G401.6 (cell line): ENCODE measurements at regions not wholly inside any gene's neighbourhood (a gene's known extent, or its start where the extent isn't known, plus 50 kb on each side); places are given as distances from the start of the nearest gene placed in this dataset.
"Not testable (repeated sequence)": the region's sequence is repeated elsewhere in the genome, so short reads cannot be mapped to it uniquely, and the experiment has no call there.

Experiments
- FAIRE-seq: peaks from 2 replicates; lab custom pipeline; 2012; peaks lifted over from hg19 to GRCh38; lab: Jason Lieb, UNC

DNA sequence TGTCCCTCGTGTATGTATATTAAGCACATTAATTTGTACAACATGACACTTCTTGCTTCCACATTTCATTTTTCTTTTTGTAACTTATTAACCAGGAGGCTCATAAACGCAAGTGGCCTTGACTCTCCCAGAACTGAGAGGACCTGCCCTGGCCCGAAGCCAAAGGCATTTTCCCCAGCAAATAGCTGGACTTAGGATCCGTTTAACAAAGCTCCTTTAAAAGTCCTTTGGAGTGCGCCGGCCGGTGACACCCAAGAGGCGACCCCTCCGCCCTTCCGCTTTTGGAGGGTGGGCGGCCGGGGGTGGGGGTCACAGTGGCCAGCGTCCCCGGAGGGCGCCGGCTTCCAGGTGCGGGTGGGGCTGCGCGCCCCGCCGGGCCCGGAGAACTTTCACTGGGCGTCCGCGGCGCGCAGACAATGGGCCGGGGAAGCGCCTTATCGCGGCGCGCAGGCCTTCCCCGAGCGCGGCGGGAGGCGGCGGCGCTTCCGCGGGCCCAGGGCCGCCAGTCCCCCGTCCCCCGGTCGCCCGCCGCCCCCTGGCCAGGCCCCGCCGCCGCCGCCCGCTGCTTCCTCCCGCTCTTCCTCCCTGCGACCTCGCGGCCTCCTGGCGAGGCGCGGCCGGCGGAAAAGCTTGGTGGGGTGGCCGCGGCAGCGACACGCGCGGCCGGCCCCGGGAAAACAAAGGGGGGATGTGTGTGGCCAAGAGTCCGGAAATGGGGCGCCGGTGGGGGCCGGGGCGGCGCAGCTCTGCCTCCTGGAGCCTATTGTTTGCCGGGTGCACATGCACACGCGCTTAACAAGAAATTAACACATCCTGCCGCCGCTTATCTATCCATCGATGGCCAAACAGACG, 613.4 kb downstream of the MCTP2 start:
- FAIRE-seq = no peak

DNA sequence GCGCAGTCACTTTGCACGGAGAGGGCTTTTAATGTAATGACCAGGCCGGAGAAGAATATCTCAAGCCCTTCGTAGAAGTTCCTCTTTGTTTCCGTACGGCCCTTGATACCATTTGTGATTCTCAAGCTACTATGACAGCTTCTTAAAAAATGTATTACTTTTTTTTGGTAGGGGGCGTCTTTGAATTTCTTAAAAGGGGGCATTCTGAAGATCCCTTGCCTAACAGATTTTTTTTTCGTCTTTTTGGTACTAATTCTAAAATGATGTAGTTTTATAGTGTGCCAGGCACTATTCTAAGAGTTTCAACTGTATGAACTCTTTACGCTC, 614.0 kb downstream of the MCTP2 start:
- FAIRE-seq = no peak

DNA sequence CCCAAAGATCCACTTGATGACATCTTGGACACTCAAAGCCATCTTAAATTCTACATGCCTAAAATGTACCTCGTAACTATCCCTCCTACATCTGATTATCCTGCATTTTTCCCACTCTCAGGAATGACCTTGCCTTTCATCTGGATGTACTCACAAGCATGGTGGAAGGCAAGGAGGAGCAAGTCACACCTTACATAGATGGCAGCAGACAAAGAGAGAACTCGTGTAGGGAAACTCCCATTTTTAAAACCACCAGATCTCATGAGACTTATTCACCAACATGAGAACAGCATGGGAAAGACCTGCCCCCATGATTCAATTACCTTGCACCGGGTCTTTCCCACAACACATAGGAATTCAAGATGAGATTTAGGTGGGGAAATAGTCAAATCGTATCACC, 616.0 kb downstream of the MCTP2 start:
- FAIRE-seq = no peak

DNA sequence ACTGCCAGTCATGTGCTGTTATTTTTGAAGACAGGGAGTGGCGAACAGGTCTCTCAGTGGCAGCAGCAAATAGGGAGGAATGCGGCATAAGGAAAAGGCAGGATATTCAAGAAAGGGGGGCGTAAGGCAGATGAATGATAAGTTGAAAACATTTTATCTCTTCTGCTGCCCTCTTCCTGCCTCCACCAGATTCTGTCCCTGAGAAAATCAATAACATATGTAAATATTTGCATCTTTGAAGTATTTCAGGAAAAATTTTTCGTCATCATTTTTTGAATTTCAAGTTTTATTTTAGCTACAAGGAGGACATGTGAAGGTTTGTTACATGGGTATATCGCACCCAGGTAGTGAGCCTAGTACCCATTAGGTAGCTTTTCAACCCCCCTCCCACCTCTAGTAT, 616.7 kb downstream of the MCTP2 start:
- FAIRE-seq = no peak

DNA sequence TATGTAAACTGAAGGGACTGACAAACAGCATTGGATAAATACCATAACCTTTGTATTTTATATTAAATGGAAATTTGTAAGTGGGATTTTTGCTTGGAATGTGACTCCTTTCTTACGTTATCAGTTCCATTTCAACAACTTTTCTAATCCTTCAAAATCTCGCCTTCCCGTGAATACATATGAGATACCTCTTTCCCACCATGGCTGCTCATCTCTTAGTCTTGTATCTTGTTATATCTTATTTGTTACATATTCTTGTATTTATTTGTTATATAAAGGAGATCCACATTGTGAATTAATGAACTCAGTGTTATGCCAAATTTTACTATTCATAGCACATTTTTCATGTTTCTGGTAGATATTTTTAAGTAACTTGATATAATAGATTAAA, 623.7 kb downstream of the MCTP2 start:
- FAIRE-seq = no peak

DNA sequence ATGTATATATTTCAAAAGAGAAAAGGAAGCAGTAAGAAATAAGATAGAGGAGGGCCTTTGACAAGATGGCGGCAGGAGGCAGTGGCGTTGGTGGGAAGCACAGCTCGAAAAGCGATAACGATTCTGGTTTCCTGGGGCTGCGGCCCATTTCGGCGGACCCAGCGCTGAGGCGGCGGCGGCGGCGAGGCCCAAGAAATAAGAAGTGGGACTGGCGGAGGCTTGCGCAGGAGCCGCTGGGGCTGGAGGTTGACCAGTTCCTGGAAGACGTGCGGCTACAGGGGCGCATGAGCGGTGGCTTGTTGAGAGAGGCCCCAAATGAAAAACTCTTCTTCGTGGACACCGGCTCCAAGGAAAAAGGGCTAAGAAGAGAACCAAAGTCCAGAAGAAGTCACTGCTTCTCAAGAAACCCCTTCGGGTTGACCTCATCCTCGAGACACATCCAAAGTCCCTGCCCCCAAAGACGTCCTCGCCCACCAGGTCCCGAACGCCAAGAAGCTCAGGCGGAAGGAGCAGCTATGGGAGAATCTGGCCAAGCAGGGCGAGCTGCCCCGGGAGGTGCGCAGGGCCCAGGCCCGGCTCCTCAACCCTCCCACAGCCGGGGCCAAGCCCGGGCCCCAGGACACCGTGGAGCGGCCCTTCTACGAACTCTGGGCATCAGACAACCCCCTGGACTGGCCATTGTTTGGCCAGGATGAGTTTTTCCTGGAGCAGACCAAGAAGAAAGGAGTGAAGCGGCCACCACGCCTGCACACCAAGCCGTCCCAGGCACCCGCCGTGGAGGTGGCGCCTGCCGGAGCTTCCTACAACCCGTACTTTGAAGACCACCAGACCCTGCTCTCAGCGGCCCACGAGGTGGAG, 624.3 kb downstream of the MCTP2 start:
- no peak for FAIRE-seq

DNA sequence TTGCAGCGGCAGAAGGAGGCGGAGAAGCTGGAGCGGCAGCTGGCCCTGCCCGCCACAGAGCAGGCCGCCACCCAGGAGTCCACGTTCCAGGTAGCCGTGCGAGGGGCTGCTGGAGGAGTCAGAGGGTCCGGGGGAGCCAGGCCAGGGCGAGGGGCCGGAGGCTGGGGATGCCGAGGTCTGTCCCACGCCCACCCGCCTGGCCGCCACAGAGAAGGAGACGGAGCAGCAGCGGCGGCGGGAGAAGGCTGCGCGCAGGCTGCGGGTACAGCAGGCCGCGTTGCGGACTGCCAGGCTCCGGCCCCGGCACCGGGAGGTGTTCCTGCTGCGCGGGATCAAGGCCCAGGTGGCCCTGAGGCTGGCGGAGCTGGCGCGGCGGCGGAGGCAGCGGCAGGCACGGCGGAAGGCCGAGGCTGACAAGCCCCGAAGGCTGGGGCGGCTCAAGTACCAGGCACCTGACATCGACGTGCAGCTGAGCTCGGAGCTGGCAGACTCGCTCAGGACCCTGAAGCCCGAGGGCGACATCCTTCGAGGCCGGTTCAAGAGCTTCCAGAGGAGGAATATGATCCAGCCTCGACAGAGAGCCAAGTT, 625.0 kb downstream of the MCTP2 start:
- no peak for FAIRE-seq

DNA sequence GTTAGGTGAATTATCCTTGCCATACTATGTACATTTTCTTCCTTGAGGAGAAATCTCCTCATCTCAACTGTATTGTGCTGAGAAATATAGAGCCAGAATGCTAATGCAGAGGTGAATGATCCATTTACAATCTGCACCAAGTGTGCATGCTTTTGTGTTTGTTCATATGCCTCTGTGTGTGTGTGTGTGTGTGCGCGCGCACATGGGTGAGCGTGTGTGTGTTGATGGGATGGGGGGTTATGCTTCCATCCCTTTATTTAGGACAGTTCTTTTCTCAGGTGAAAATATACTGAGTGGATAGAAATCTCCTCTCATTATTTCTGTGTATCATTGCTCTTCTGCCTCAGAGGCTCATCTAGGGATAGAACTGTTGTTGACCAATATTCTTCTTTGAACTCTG, 626.1 kb downstream of the MCTP2 start:
- FAIRE-seq = no peak

DNA sequence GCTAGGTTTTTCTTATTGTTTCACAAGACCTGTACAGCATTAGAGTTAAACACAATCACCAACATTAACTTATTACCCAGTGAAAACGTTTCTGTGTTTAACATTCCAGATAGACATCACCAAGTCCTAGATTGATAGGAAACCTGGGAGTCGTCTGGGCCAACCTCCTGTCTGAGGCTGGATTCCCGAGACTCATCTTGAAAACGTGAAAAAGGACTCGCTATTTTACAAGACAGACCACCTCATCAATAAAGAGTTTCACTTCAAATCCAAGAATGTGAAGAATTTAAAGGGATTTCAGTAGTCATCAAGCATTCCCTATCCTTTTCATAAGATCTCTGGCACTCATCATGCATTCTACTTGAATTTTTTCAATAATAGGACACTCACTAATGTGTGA, 626.6 kb downstream of the MCTP2 start:
- FAIRE-seq = no peak

DNA sequence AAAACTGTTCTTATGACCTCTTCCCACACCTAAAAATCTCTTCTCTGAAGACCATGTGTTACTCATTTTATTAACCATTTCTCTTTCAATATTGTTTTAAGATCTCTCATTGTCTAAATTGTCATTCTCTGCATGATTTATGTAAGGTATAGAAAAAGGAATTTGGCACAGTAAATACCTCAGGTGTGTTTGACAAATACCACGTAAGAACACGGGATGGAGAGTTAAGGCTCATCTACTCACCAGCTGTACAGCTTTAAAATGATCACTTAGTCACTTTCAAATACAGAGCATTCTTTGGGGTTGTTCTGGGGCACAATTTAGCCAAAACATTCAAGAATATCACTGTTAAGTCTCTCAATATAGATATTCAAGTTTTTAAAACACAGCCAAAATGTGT, 627.1 kb downstream of the MCTP2 start:
- no peak for FAIRE-seq

DNA sequence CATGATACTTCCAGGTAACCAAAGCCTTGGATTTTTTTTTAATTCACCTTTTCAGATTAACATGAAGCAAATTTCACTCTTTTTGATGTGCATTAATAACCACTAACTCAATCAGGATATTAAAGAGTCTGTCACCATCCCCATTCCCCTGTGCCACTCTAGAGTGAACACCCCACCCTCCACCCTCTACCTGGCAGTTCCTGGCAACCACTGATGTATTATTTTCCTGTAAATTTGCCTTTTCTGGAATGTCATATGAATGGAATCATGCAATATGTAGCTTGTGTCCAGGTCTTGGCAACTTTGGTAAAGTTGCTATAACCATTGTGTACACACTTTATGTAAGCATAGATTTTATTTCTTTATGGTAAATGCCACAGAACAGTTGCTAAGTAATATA, 627.6 kb downstream of the MCTP2 start:
- FAIRE-seq = no peak

DNA sequence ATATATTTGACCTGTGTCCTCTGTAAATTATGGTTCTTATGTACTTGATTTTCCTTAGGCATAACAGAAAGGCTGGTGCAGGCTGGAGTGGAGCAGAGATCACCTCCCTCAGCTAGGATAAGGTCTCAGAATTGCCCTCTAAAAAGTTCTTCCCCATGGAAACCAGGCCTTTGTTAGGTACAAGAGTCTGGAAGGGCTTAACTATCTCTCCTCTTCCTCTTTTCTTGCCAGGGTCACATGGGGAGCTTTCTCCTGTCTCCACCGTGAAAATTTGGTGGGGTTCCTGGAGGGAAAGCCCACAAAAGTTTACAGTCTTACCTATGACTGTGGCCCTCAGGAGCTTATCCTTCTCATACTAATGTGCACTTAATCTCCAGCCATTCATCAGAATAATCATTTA, 633.2 kb downstream of the MCTP2 start:
- no peak for FAIRE-seq

DNA sequence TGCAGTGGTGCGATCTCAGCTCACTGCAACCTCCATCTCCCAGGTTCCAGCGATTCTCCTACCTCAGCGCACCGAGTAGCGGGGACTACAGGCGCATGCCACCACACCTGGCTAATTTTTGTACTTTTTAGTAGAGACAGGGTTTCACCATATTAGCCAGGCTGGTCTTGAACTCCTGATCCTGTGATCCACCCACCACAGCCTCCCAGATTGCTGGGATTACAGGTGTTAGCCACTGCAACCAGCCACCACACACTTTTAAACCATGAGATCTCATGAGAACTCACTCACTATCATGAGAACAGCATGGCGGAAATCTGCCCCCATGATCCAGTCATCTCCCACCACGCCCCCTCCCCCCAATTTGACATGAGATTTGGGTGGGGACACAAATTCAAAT, 636.9 kb downstream of the MCTP2 start:
- FAIRE-seq = not testable (repeated sequence)

DNA sequence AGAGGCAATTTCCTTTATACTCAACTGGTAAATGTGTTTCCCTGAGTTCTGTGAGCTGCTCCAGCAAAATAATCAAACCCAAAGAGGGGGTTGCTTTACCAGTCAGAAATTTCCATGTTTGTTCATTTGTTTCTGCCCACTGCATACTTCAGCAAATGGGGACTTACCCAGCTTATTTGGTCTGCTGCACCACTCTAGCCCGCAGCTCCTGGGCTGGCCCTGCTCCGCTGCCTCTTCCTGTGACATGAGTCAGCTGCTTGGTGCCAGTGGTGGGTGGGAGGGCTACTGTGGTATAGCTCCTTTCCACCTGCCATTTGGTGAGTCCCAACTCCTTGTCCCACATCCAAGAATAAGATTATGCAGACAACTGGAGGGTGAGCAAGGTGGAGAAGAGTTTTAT, 644.2 kb downstream of the MCTP2 start:
- no peak for FAIRE-seq

DNA sequence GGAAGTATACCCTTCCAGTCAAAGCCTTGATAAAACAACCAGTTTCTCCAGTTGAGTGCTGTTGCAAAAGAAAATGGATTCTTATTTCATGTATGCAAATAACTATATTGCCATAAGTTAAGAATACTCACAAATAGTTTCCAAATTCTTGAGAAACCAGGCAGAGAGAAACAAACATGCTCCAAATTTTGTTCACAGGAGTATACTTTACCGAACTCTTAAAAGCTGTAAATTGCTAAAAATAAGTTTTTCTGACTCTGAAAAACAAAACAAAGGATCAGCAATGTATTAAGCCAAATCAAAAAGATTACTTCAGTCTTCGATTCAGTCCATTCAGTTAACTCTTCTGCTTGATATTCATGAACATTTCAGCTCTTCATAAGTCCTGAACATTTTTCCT, 646.5 kb downstream of the MCTP2 start:
- no peak for FAIRE-seq

DNA sequence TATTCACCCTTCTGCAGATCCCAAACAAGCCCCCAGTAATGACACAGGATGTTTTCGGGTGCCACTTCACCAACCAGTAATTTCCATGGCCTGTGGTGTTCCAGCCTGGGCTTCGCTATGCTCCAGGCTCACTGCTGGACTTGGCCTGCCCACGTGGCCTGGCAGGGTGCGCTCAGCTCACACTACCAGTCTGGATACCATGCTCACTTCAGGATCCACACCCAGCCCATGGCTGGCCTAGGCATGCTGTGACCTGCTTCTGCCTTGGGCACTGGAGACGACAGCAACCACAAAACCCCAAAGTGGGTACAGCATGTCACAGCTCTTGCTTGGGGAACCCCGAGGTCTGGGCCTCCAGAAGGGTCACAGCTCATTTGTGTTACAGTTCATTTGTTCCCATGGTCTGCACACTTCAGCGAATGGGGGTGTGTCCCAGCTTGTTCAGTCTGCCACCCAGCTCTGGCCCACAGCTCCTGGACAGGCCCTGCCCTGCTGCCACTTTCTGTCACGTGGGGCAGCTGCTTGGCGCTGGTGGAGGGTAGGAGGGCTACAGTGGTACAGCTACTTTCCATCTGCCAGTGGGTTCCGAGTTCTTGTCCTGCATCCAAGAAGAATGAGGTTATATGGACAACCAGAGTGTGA, 650.8 kb downstream of the MCTP2 start:
- no peak for FAIRE-seq

DNA sequence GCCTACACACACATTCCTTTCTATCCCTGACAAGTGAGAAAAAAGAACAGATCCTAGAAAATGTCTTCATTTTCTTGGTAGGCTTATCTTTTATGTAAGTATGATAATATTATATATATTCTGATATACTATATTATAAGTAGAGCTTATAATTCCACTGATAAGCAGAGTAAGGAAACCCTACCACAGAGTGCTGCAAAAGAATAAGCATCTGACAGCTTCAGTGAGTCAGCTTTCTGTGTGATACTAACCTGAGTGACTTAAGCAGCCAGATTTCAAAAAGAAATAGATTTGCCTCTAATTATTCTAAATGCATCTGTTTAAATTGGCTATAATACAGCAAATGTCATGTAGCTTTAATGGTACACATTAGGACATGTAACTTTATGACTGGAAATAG, 656.0 kb downstream of the MCTP2 start:
- no peak for FAIRE-seq

DNA sequence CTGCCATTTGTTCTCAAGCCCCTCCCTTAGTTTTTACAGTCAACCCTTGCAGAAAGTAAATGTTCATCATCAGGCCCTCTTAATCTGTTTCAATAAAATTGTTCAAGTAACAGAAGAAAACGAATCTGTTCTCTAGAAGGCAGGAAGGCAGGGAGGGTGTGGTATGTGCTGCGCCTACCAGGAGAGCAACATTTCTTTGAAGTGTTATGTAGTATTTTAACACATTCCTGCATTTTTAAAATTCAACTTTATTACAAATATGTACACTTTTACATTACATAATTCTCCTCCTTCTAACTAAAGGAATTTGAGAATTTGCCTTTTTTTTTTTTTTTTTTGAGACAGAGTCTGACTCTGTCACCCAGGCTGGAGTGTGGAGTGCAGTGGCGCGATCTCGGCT, 657.8 kb downstream of the MCTP2 start:
- FAIRE-seq = no peak

DNA sequence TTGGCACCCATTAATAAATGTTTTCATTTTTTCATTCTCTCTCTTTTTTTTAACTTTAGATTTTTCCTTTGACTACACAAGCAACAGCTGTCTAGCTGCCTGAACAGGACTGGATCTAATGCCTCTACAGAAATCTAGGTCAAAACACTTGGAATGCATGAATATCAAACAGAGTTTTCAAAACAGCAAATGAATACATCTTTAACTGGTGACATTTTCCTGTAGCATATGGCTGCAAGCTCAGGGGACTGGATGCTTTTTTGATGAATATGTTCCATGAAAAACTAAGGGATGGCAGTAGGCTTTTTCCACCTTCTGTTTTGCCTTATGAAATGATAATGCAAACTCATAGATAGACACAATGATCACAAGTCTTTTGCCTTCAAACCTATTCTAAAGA, 661.7 kb downstream of the MCTP2 start:
- FAIRE-seq = no peak

DNA sequence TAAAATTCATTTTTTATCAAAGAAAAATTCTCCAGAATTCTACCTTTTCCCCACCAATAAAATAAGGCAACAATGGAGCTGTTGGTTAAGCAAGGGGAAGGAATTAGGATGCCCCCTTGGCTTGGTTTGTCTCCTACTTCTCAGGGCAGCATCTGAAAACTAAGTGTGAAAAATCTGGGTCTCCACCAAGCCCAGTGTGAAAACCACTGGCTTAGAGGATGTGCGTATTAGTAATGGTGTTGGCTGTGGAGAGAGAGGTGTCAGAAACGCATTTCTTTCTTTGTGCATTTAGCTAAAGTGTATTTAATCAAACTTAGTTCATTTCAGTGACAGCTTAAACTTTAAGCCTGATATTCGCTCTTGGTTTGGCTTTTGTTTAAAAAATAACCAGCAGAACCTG, 662.7 kb downstream of the MCTP2 start:
- no peak for FAIRE-seq

DNA sequence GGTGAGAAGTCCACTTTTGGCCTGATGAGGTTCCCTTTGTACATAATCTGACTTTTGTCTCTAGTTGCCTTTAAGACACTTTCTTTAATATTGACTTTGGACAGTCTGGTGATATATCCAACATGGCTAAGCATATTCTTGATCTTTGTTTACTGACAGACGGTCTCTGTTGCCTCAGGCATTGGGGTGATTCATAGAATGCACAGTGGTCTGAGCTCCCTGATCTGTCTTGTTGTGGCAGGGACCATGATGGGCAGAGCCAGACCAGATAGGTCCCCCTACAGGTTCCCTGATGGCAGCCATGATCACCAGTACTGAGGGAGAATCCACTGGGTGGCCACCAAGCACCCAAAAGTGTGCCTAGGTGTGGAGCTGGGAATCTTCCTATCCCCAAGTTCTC, 678.1 kb downstream of the MCTP2 start:
- FAIRE-seq = no peak

DNA sequence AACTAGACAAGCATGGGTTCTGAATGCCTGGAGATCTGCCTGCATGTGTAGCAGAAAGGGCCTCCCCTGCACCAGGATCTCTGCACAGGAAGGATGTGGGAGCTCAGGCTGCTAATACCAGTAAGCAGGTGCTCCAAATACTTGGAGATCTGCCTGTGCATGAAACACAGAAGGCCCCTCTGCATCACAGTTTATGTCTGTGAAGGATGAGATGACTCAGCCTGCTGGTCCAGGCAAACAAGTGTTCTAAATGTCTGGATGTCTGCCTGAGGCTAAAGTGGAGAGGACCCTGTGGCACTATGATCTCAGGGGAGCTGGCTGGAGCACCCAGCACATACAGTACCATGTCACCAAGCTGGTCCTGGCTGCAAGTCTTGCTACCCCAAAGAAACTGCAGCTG, 678.8 kb downstream of the MCTP2 start:
- FAIRE-seq = no peak

DNA sequence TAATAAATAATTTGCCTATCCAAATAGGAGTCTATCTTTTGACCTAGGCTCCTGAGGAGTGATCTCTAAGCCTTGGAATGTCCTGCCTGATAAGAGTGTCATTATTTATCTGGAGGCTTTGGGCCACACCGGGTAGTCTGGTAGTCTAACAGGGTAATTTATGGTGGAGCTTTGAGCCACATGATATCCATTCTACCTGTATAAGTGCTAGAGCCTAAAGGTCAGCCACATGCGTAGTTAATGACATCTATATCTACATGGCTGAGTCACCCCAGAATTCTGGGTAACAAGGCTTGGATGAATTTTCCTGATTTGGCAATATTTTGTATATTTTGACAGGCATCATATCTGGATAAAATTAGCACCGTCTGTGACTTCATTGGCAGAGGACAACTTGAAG, 681.4 kb downstream of the MCTP2 start:
- FAIRE-seq = no peak
